ENCODE measurements at regions not wholly inside any gene's neighbourhood (a gene's known extent, or its start where the extent isn't known, plus 50 kb on each side); places are given as distances from the start of the nearest gene placed in this dataset.

DNA sequence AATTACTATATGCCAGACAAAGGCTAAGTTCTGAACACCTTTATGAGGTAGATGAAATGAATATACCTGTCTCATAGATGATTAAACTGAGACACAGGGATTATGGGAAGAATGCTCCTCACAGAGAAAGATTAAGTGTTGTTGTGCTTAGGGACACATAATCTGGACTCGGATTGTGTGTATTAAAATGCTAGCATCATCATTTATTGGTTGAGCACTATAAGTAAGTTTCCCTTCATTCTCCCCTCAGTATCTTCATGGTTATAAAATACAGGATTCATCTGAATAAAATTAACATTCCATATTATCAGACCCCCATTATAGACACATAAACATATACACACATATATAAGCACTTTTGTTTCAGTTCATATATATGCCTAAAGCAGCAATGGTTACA, 463.5 kb downstream of the PPP4R3C start:
- Histone ChIP-seq H3K27me3 (replicated peaks in 1 of 2; ENCODE audit: control insufficient read depth in 2 of 2, insufficient read depth in 2 of 2, low read length in 1 of 2) (no peaks in the 10 kb centered on the region), H3K79me2 (ENCODE audit: control insufficient read depth, insufficient read depth, low read length) (no peaks in the 10 kb centered on the region), H4K20me1 (ENCODE audit: control insufficient read depth, insufficient read depth) (no peaks in the 10 kb centered on the region), H3K4me3 (no peak overlapping the region), H2AFZ (ENCODE audit: control insufficient read depth, low read depth, low read length) (no peak overlapping the region), H3K9me3 (replicated peaks; ENCODE audit: control insufficient read depth, insufficient read depth, low read length) (no peaks in the 10 kb centered on the region), H3K27ac (ENCODE audit: control insufficient read depth, insufficient read depth) (no peak overlapping the region), H3K4me1 (ENCODE audit: control insufficient read depth, insufficient read depth, low read length) (no peaks in the 10 kb centered on the region), H3K4me2 (ENCODE audit: control insufficient read depth, insufficient read depth) (no peak overlapping the region), H3K9ac (ENCODE audit: control insufficient read depth, insufficient read depth, low read length) (no peak overlapping the region), H3K36me3 (ENCODE audit: control insufficient read depth in 2 of 2, insufficient read depth in 2 of 2, low read length in 1 of 2) (no peaks in the 10 kb centered on the region)
- ChIA-PET SMC1A (ENCODE audit: uncharacterized antibody, unreplicated experiment) (no interaction called here), RAD21 (ENCODE audit: unreplicated experiment) (no interaction called here), POLR2A (no interaction called here), CTCF (no interaction called here)
- 25% methylated on average over 1 of the region's 1 CpG for WGBS (ENCODE audit: insufficient coverage, insufficient replicate concordance, low lambda C conversion rate, missing lambda C conversion rate)
- ATAC-seq (no peak), DNase-seq (ENCODE audit: low read depth, low spot score) (no peak), FAIRE-seq (no peak)
- in situ Hi-C loops (cut with MboI), result no loop called here
- BruUV-seq (replicated peaks), result no TSS peak
- intact Hi-C loops (cut with micrococcal nuclease; ENCODE audit: unreplicated experiment), result no loop called here
- TF ChIP-seq PAX5 (IDR thresholded peaks at IDR 0.05; ENCODE audit: borderline replicate concordance, low read depth, low read length) (no peak), ZNF24 (IDR thresholded peaks at IDR 0.05) (no peak), EP300 (IDR thresholded peaks at IDR 0.05; ENCODE audit: borderline replicate concordance in 1 of 2, control insufficient read depth in 1 of 2, low read depth in 2 of 2, low read length in 2 of 2) (no peak), NR2C1 (IDR thresholded peaks at IDR 0.05) (no peak), CBFB (IDR thresholded peaks at IDR 0.05; ENCODE audit: low read depth) (no peak), SP1 (IDR thresholded peaks at IDR 0.05; ENCODE audit: low read depth, low read length) (no peak), HDGF (IDR thresholded peaks at IDR 0.05) (no peak), STAT3 (IDR thresholded peaks at IDR 0.05; ENCODE audit: low read depth, low read length) (no peak), RBBP5 (conservative IDR thresholded peaks at IDR 0.05) (no peak)
- TF ChIP-seq, protein P1, sequence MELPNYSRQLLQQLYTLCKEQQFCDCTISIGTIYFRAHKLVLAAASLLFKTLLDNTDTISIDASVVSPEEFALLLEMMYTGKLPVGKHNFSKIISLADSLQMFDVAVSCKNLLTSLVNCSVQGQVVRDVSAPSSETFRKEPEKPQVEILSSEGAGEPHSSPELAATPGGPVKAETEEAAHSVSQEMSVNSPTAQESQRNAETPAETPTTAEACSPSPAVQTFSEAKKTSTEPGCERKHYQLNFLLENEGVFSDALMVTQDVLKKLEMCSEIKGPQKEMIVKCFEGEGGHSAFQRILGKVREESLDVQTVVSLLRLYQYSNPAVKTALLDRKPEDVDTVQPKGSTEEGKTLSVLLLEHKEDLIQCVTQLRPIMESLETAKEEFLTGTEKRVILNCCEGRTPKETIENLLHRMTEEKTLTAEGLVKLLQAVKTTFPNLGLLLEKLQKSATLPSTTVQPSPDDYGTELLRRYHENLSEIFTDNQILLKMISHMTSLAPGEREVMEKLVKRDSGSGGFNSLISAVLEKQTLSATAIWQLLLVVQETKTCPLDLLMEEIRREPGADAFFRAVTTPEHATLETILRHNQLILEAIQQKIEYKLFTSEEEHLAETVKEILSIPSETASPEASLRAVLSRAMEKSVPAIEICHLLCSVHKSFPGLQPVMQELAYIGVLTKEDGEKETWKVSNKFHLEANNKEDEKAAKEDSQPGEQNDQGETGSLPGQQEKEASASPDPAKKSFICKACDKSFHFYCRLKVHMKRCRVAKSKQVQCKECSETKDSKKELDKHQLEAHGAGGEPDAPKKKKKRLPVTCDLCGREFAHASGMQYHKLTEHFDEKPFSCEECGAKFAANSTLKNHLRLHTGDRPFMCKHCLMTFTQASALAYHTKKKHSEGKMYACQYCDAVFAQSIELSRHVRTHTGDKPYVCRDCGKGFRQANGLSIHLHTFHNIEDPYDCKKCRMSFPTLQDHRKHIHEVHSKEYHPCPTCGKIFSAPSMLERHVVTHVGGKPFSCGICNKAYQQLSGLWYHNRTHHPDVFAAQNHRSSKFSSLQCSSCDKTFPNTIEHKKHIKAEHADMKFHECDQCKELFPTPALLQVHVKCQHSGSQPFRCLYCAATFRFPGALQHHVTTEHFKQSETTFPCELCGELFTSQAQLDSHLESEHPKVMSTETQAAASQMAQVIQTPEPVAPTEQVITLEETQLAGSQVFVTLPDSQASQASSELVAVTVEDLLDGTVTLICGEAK (IDR thresholded peaks at IDR 0.05; ENCODE audit: borderline replicate concordance), result no peak
- TF ChIP-seq, protein P2, sequence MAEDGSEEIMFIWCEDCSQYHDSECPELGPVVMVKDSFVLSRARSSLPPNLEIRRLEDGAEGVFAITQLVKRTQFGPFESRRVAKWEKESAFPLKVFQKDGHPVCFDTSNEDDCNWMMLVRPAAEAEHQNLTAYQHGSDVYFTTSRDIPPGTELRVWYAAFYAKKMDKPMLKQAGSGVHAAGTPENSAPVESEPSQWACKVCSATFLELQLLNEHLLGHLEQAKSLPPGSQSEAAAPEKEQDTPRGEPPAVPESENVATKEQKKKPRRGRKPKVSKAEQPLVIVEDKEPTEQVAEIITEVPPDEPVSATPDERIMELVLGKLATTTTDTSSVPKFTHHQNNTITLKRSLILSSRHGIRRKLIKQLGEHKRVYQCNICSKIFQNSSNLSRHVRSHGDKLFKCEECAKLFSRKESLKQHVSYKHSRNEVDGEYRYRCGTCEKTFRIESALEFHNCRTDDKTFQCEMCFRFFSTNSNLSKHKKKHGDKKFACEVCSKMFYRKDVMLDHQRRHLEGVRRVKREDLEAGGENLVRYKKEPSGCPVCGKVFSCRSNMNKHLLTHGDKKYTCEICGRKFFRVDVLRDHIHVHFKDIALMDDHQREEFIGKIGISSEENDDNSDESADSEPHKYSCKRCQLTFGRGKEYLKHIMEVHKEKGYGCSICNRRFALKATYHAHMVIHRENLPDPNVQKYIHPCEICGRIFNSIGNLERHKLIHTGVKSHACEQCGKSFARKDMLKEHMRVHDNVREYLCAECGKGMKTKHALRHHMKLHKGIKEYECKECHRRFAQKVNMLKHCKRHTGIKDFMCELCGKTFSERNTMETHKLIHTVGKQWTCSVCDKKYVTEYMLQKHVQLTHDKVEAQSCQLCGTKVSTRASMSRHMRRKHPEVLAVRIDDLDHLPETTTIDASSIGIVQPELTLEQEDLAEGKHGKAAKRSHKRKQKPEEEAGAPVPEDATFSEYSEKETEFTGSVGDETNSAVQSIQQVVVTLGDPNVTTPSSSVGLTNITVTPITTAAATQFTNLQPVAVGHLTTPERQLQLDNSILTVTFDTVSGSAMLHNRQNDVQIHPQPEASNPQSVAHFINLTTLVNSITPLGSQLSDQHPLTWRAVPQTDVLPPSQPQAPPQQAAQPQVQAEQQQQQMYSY (CRISPR knock-in tag; IDR thresholded peaks at IDR 0.05), result no peak
- TF ChIP-seq, protein P3, sequence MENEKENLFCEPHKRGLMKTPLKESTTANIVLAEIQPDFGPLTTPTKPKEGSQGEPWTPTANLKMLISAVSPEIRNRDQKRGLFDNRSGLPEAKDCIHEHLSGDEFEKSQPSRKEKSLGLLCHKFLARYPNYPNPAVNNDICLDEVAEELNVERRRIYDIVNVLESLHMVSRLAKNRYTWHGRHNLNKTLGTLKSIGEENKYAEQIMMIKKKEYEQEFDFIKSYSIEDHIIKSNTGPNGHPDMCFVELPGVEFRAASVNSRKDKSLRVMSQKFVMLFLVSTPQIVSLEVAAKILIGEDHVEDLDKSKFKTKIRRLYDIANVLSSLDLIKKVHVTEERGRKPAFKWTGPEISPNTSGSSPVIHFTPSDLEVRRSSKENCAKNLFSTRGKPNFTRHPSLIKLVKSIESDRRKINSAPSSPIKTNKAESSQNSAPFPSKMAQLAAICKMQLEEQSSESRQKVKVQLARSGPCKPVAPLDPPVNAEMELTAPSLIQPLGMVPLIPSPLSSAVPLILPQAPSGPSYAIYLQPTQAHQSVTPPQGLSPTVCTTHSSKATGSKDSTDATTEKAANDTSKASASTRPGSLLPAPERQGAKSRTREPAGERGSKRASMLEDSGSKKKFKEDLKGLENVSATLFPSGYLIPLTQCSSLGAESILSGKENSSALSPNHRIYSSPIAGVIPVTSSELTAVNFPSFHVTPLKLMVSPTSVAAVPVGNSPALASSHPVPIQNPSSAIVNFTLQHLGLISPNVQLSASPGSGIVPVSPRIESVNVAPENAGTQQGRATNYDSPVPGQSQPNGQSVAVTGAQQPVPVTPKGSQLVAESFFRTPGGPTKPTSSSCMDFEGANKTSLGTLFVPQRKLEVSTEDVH (IDR thresholded peaks at IDR 0.05; ENCODE audit: low read depth, partially characterized antibody), result no peak
- TF ChIP-seq, protein P4, sequence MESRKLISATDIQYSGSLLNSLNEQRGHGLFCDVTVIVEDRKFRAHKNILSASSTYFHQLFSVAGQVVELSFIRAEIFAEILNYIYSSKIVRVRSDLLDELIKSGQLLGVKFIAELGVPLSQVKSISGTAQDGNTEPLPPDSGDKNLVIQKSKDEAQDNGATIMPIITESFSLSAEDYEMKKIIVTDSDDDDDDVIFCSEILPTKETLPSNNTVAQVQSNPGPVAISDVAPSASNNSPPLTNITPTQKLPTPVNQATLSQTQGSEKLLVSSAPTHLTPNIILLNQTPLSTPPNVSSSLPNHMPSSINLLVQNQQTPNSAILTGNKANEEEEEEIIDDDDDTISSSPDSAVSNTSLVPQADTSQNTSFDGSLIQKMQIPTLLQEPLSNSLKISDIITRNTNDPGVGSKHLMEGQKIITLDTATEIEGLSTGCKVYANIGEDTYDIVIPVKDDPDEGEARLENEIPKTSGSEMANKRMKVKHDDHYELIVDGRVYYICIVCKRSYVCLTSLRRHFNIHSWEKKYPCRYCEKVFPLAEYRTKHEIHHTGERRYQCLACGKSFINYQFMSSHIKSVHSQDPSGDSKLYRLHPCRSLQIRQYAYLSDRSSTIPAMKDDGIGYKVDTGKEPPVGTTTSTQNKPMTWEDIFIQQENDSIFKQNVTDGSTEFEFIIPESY (IDR thresholded peaks at IDR 0.05), result no peak

All from GM12878 (cell line).